ENCODE measurements at regions not wholly inside any gene's neighbourhood (a gene's known extent, or its start where the extent isn't known, plus 50 kb on each side); places are given as distances from the start of the nearest gene placed in this dataset.

GRCh38 chr21:32214654-32215305 is 64.1 kb downstream of the MIS18A start:
- intact Hi-C loops (cut with micrococcal nuclease), result no loop called here
- no peak for FAIRE-seq
- Histone ChIP-seq H3K4me1 (replicated peaks in 1 of 2; ENCODE audit: control insufficient read depth in 2 of 2, insufficient read depth in 2 of 2, low read length in 2 of 2) (no peaks in the 10 kb centered on the region; a peak in 1 of 5 replicates), H3K4me3 (no peak overlapping the region), H3K27me3 (ENCODE audit: control insufficient read depth in 2 of 2, insufficient read depth in 2 of 2, low read length in 2 of 2) (peaks cover 5 to 12% of the 10 kb centered on the region in 2 experiments; a peak in 3 of 5 replicates), H3K27ac (ENCODE audit: extremely low read depth, low read depth, low read length) (no peak overlapping the region), H3K9me3 (replicated peaks; ENCODE audit: control insufficient read depth, insufficient read depth, low read depth, low read length) (no peaks in the 10 kb centered on the region), H3K9ac (ENCODE audit: insufficient read depth in 1 of 2, low read depth in 2 of 2, low read length in 2 of 2) (no peak overlapping the region), H3K4me2 (ENCODE audit: insufficient read depth, low read length) (no peak overlapping the region), H3K36me3 (ENCODE audit: control insufficient read depth, insufficient read depth, low read length) (no peaks in the 10 kb centered on the region), H3K9me1 (ENCODE audit: control insufficient read depth, insufficient read depth, low read length) (no peaks in the 10 kb centered on the region), H3K79me2 (ENCODE audit: control insufficient read depth, insufficient read depth, low read length) (no peaks in the 10 kb centered on the region), H4K20me1 (replicated peaks; ENCODE audit: control insufficient read depth, insufficient read depth, low read length) (no peaks in the 10 kb centered on the region), H2AFZ (ENCODE audit: low read depth, low read length) (no peak overlapping the region)
- BruUV-seq (replicated peaks), result no TSS peak
- in situ Hi-C loops (cut with MboI), result no loop called here
- TF ChIP-seq NR1H2 (CRISPR knock-in tag; IDR thresholded peaks at IDR 0.05) (no peak), TRIM28 (IDR thresholded peaks at IDR 0.05) (no peak), ZNF780A (CRISPR knock-in tag; IDR thresholded peaks at IDR 0.05) (no peak), ELK3 (CRISPR knock-in tag; IDR thresholded peaks at IDR 0.05) (no peak), FOSL1 (tag; conservative IDR thresholded peaks at IDR 0.05) (no peak), SP2 (IDR thresholded peaks at IDR 0.05; ENCODE audit: extremely low read depth, low read depth, low read length, poor library complexity, severe bottlenecking) (no peak), EGR1 (conservative IDR thresholded peaks at IDR 0.05) (no peak), KLF13 (tag; IDR thresholded peaks at IDR 0.05; ENCODE audit: borderline replicate concordance, low read depth) (no peak)
- WGBS (ENCODE audit: insufficient coverage, low coverage, missing lambda C conversion rate), result 1% methylated on average over 5 of the region's 5 CpGs
- ChIA-PET CTCF (ENCODE audit: low intra/inter-chr PET ratio) (no interaction called here), POLR2A (interaction anchor here (0.6 kb wide), 1 partner anchor 1629 kb away, joined by 3 read pairs; no protein-coding TSS in a partner anchor)
- DNase-seq (ENCODE audit: extremely low read depth in 1 of 4, low spot score in 3 of 4), result no peak
- ATAC-seq, result no peak
